ENCODE measurements at regions not wholly inside any gene's neighbourhood (a gene's known extent, or its start where the extent isn't known, plus 50 kb on each side); places are given as distances from the start of the nearest gene placed in this dataset.

- no peak for FAIRE-seq
Measured at GRCh38 chr5:103674739-103675138, 112.2 kb upstream of the NUDT12 start.

More at GRCh38 chr5:103674739-103675138, 112.2 kb upstream of the NUDT12 start:
- H2AFZ ChIP-seq (ENCODE audit: low read depth, low read length), result no peak overlapping the region
- H3K9me1 ChIP-seq (replicated peaks; ENCODE audit: control insufficient read depth, extremely low read depth, insufficient read depth, low read length), result no peaks in the 10 kb centered on the region
- no peak for DNase-seq (ENCODE audit: low read depth, low spot score)
- H3K9me3 ChIP-seq (replicated peaks; ENCODE audit: control insufficient read depth, insufficient read depth, low read length), result no peaks in the 10 kb centered on the region
- intact Hi-C loops (cut with micrococcal nuclease) (no loop called here), dilution Hi-C loops (cut with MboI; ENCODE audit: extremely low pct_ligation_motif_present, low sequenced_read_pairs) (no loop called here)
- TF ChIP-seq JUN (IDR thresholded peaks at IDR 0.05; ENCODE audit: borderline replicate concordance, insufficient read depth, insufficient read length, low read depth), result no peak
- no peak for TF ChIP-seq POLR2AphosphoS5 (IDR thresholded peaks at IDR 0.05; ENCODE audit: insufficient read depth, low read depth, low read length)
- TF ChIP-seq MAX (IDR thresholded peaks at IDR 0.05; ENCODE audit: insufficient read depth, insufficient read length), result no peak
- no peak for TF ChIP-seq GATA2 (IDR thresholded peaks at IDR 0.05; ENCODE audit: insufficient read depth, insufficient read length, low read depth, low read length)
- no peak for TF ChIP-seq EZH2 (IDR thresholded peaks at IDR 0.05; ENCODE audit: borderline replicate concordance, low read depth, low read length, severe bottlenecking)
- TF ChIP-seq, protein P1, sequence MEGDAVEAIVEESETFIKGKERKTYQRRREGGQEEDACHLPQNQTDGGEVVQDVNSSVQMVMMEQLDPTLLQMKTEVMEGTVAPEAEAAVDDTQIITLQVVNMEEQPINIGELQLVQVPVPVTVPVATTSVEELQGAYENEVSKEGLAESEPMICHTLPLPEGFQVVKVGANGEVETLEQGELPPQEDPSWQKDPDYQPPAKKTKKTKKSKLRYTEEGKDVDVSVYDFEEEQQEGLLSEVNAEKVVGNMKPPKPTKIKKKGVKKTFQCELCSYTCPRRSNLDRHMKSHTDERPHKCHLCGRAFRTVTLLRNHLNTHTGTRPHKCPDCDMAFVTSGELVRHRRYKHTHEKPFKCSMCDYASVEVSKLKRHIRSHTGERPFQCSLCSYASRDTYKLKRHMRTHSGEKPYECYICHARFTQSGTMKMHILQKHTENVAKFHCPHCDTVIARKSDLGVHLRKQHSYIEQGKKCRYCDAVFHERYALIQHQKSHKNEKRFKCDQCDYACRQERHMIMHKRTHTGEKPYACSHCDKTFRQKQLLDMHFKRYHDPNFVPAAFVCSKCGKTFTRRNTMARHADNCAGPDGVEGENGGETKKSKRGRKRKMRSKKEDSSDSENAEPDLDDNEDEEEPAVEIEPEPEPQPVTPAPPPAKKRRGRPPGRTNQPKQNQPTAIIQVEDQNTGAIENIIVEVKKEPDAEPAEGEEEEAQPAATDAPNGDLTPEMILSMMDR (IDR thresholded peaks at IDR 0.05; ENCODE audit: extremely low read depth in 1 of 2, insufficient read depth in 1 of 2, low read depth in 1 of 2, low read length in 2 of 2), result no peak
- TF ChIP-seq MYC (IDR thresholded peaks at IDR 0.05; ENCODE audit: low read depth, low read length), result no peak
- no peak for TF ChIP-seq FOS (IDR thresholded peaks at IDR 0.05; ENCODE audit: borderline replicate concordance, insufficient read depth, low read length)
- no peak for TF ChIP-seq POLR2A (IDR thresholded peaks at IDR 0.05; ENCODE audit: low read depth, low read length)
- POLR2A ChIA-PET, result no interaction called here
- no TSS peak for BruUV-seq (replicated peaks)
- no peaks in the 10 kb centered on the region for H3K36me3 ChIP-seq (ENCODE audit: control insufficient read depth in 2 of 2, extremely low read depth in 1 of 2, insufficient read depth in 2 of 2, low read length in 2 of 2)
- no peaks in the 10 kb centered on the region for H3K79me2 ChIP-seq (ENCODE audit: control insufficient read depth, insufficient read depth, low read length)
- H3K9ac ChIP-seq (replicated peaks; ENCODE audit: extremely low read depth, insufficient read depth, low read length), result no peak overlapping the region
- no peaks in the 10 kb centered on the region for H3K27me3 ChIP-seq (ENCODE audit: control insufficient read depth in 2 of 2, insufficient read depth in 2 of 2, low read length in 2 of 2)
- H3K4me1 ChIP-seq (ENCODE audit: control insufficient read depth, extremely low read depth, insufficient read depth, low read length), result no peaks in the 10 kb centered on the region
- no peak overlapping the region for H3K4me2 ChIP-seq (ENCODE audit: insufficient read depth, low read length)
- CTCF ChIA-PET, result interaction anchor here (1.3 kb wide), 1 partner anchor 34 kb away, joined by 3 read pairs; no protein-coding TSS in a partner anchor
- H3K27ac ChIP-seq (ENCODE audit: insufficient read depth, low read depth, low read length), result no peak overlapping the region
- no peaks in the 10 kb centered on the region for H4K20me1 ChIP-seq (replicated peaks; ENCODE audit: control insufficient read depth, extremely low read depth, insufficient read depth, low read length)
- no peak overlapping the region for H3K4me3 ChIP-seq (replicated peaks in 1 of 3; ENCODE audit: insufficient read depth in 1 of 3, low read depth in 1 of 3, low read length in 3 of 3)

Measured in endothelial cell of umbilical vein (primary cell).